Stomach (tissue), 8 donors: ENCODE measurements at regions not wholly inside any gene's neighbourhood (a gene's known extent, or its start where the extent isn't known, plus 50 kb on each side); places are given as distances from the start of the nearest gene placed in this dataset.

Source experiments
- DNase-seq, 2 donors: peaks; one replicate each; pipeline versions ENCODE4 v3.0.0 to v3.0.0-alpha.2; 2013 to 2019
- H3K27ac ChIP-seq, 5 donors: fragments of 200-600 bp in 4 of 5; sonication (generic) in 4 of 5; one replicate each; pipeline ENCODE4 v1.5.1; 2013 to 2019; ENCODE audit warnings: mild to moderate bottlenecking in 1 of 5, moderate library complexity in 1 of 5
- H3K27me3 ChIP-seq, 3 donors: fragments of 200-600 bp; sonication (generic); one replicate each; pipeline ENCODE4 v1.5.1; 2017 to 2019; ENCODE audit warnings: mixed run types in 1 of 3
- H3K36me3 ChIP-seq, 4 donors: fragments of 200-600 bp; sonication (generic); 1 replicate in 3 of 4; 2 replicates in 1 of 4; pipeline ENCODE4 v1.5.1; 2016 to 2019
- H3K4me1 ChIP-seq, 4 donors: fragments of 200-600 bp; sonication (generic); one replicate each; pipeline ENCODE4 v1.5.1; 2016 to 2019
- H3K4me3 ChIP-seq, 4 donors: fragments of 200-600 bp; sonication (generic) in 3 of 4; one replicate each; pipeline ENCODE4 v1.5.1; 2016 to 2019; ENCODE audit warnings: mild to moderate bottlenecking in 1 of 4
- H3K9me3 ChIP-seq, 4 donors: fragments of 200-600 bp; sonication (generic); one replicate each; pipeline ENCODE4 v1.5.1; 2016 to 2019
- EP300 ChIP-seq: sonication (generic); formaldehyde crosslinking; IDR thresholded peaks from one replicate; pipeline ENCODE4 v1.6.1; 2017; ENCODE audit warnings: antibody characterized with exemption
- POLR2A ChIP-seq, 4 donors: fragments of 450-650 bp; IDR thresholded peaks; one replicate each; pipeline ENCODE4 v1.6.1; 2016; ENCODE audit warnings: antibody characterized with exemption in 4 of 4, control low read depth in 2 of 4, mild to moderate bottlenecking in 1 of 4, moderate library complexity in 1 of 4
- POLR2AphosphoS5 ChIP-seq, 3 donors: sonication (generic); formaldehyde crosslinking; IDR thresholded peaks; one replicate each; pipeline ENCODE4 v1.6.1; 2016; ENCODE audit warnings: antibody characterized with exemption in 3 of 3
- WGBS, 5 donors: extraction: QIAGEN DNeasy Blood & Tissue Kit in 3 of 5; methylation state at CpG; one replicate each; pipeline versions ENCODE4 v1.1.5 to v1.1.7; 2013 to 2018; 5-methylcytosine and 5-hydroxymethylcytosine counted together
- intact Hi-C: fragments of 100-400 bp; cut with DNase I; formaldehyde crosslinking; loops from one replicate; pipeline ENCODE4 v1.15.1; 2023; ENCODE audit warnings: low total_unique reads
- TF ChIP-seq, protein P1 (sequence below), 7 experiments: fragments of 450-650 bp in 4 of 7; fragments of 200-600 bp in 3 of 7; sonication (generic) in 3 of 7; IDR thresholded peaks; one replicate each; pipeline ENCODE4 v1.5.1; 2016 to 2019; ENCODE audit warnings: antibody characterized with exemption in 7 of 7, control low read depth in 2 of 7, mild to moderate bottlenecking in 1 of 7
- donor health status: healthy with polysubstance abuse.
- donor health status: Bipolar disorder and iron deficiency.
- donor health status: healthy.

DNA sequence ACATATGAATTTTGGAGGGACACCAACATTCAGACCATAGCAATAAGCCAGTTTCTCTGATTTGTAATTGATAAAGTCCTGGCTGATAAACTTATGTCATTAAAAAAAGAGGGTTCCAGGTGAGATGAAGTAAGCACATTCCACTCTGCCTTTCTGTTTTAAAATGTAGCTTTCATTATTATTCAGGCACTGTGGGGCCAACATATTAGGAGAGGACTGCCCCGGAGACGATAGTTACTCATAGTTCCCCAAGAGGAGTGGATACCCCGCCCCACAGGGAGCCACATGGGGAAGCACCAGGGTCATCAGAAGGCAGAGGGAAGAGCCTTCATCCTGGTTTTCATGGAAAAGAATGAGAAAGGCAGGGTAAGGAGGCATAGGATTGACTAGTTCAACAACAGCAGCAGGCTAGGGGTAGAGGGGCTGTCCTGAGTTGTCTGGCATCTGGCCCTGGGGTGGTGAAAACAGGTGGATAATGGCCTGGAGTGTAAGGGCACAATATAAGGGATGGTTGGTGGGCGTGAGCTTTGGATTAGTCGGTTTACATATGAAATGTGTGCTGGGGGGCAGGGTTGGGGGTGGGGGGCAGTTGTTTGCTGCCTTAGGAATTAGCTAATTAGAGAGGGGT lies 78.7 kb upstream of the PROK2 start:
- TF ChIP-seq EP300, result no peak
- TF ChIP-seq POLR2AphosphoS5 (IDR thresholded peaks at IDR 0.05), result no peak
- TF ChIP-seq, protein P1, sequence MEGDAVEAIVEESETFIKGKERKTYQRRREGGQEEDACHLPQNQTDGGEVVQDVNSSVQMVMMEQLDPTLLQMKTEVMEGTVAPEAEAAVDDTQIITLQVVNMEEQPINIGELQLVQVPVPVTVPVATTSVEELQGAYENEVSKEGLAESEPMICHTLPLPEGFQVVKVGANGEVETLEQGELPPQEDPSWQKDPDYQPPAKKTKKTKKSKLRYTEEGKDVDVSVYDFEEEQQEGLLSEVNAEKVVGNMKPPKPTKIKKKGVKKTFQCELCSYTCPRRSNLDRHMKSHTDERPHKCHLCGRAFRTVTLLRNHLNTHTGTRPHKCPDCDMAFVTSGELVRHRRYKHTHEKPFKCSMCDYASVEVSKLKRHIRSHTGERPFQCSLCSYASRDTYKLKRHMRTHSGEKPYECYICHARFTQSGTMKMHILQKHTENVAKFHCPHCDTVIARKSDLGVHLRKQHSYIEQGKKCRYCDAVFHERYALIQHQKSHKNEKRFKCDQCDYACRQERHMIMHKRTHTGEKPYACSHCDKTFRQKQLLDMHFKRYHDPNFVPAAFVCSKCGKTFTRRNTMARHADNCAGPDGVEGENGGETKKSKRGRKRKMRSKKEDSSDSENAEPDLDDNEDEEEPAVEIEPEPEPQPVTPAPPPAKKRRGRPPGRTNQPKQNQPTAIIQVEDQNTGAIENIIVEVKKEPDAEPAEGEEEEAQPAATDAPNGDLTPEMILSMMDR (IDR thresholded peaks at IDR 0.05), result no peak
- no peak for TF ChIP-seq POLR2A (IDR thresholded peaks at IDR 0.05)

DNA sequence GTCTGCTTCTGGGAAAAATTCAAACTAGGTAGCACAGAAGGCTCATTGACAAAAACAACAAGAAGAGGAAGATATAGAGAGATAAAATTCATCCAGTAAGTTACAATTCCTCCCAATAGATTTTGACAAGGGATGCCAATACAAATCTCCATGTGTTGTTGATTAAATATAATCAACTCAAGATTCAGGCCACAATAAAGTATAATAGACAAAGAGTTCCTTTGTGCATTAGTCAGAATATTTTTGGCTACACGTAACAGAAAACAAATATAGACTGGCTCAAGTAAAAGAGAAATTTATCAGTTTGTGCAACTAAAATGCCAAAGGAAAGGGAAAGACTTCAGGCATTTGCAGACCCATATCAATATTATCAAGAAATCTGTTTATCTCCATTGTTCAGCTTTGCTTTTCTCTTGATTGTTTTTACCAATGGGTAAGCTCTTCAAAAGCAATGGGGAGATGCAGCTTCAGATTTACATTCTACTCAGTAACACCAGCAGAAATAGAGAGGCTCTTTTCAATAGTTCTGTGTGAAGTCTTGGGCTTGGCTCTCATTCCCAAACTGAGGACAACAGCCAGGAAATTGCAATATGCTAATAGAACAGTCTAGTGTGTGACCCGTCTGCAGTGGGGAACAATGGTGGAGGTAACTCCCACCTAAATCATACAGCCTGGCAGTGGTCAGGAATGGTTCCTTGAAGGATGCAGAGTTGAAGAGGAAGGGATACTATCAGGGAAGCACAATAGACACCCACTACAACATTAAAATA lies 77.6 kb upstream of the PROK2 start:
- no peaks in the 10 kb centered on the region for H3K4me1 ChIP-seq
- TF ChIP-seq POLR2AphosphoS5 (IDR thresholded peaks at IDR 0.05) (no peak), EP300 (no peak), POLR2A (IDR thresholded peaks at IDR 0.05) (no peak)

More for the DNA sequence above, 78.7 kb upstream of the PROK2 start:
- H3K27me3 ChIP-seq, result peaks cover 0 to 11% (median 0%) of the 10 kb centered on the region in 3 donors
- H3K4me1 ChIP-seq, result no peaks in the 10 kb centered on the region
- no peak overlapping the region for H3K27ac ChIP-seq
- H3K9me3 ChIP-seq, result peaks cover 0 to 13% (median 7%) of the 10 kb centered on the region in 4 donors
- no peak overlapping the region for H3K4me3 ChIP-seq
- H3K36me3 ChIP-seq, result no peaks in the 10 kb centered on the region
- intact Hi-C loops, result no loop called here
- 61 to 75% (median 72%) methylated on average over 5 of the region's 5 CpGs for WGBS, 5 donors
- DNase-seq, result no peak

DNA sequence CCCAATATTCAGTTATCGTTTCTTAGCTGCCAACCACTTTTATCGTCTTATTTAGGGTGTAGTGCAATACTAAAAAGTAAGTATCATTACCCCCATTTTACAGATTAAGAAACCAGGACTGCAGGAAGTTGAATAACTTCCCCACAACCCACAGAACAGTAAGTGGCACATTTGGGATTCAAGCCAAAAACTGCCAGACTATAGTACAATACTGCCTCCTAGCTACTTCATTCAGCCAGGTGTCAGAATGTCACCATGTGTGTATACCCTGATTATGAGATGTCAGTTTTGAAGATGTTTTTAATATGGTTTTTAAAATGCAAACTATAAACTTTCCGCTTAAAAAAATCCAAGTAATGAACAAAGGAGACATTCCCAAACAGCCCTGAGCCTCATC lies 74.2 kb upstream of the PROK2 start:
- 70 to 83% (median 74%) methylated on average over 3 of the region's 3 CpGs for WGBS, 5 donors
- H3K27me3 ChIP-seq, result peaks cover 0 to 5% (median 0%) of the 10 kb centered on the region in 3 donors
- no peaks in the 10 kb centered on the region for H3K36me3 ChIP-seq

More for the DNA sequence above, 77.6 kb upstream of the PROK2 start:
- WGBS, 5 donors, result 25 to 40% (median 30%) methylated on average over 2 of the region's 2 CpGs
- H3K27ac ChIP-seq, result no peak overlapping the region
- intact Hi-C loops, result no loop called here
- no peak for DNase-seq
- H3K4me3 ChIP-seq, result no peak overlapping the region
- peaks cover 0 to 13% (median 7%) of the 10 kb centered on the region in 4 donors for H3K9me3 ChIP-seq
- H3K27me3 ChIP-seq, result peaks cover 0 to 11% (median 0%) of the 10 kb centered on the region in 3 donors
- no peaks in the 10 kb centered on the region for H3K36me3 ChIP-seq

GRCh38 chr3:71858503-71859122 lies 73.7 kb upstream of the PROK2 start:
- 75 to 89% (median 85%) methylated on average over 11 of the region's 11 CpGs for WGBS, 5 donors
- Histone ChIP-seq H3K4me3 (no peak overlapping the region), H3K36me3 (no peaks in the 10 kb centered on the region), H3K9me3 (peaks cover 0 to 13% (median 7%) of the 10 kb centered on the region in 4 donors), H3K27ac (no peak overlapping the region), H3K4me1 (no peaks in the 10 kb centered on the region), H3K27me3 (no peaks in the 10 kb centered on the region)
- no peak for DNase-seq
- TF ChIP-seq EP300 (no peak), POLR2AphosphoS5 (IDR thresholded peaks at IDR 0.05) (no peak), POLR2A (IDR thresholded peaks at IDR 0.05) (no peak)
- TF ChIP-seq, protein P1 (IDR thresholded peaks at IDR 0.05), result no peak
- intact Hi-C loops, result no loop called here

More for the DNA sequence above, 74.2 kb upstream of the PROK2 start:
- Histone ChIP-seq H3K27ac (no peak overlapping the region), H3K9me3 (peaks cover 0 to 13% (median 7%) of the 10 kb centered on the region in 4 donors), H3K4me1 (no peaks in the 10 kb centered on the region), H3K4me3 (no peak overlapping the region)
- intact Hi-C loops, result no loop called here
- DNase-seq, result peak in 1 of 2 donors; percentile 60
- no peak for TF ChIP-seq EP300
- TF ChIP-seq, protein P1 (IDR thresholded peaks at IDR 0.05), result peak in 2 of 7 experiments; percentile 19 to 32
- TF ChIP-seq POLR2AphosphoS5 (IDR thresholded peaks at IDR 0.05), result no peak
- TF ChIP-seq POLR2A (IDR thresholded peaks at IDR 0.05), result no peak
